HG03060 (cell line): ENCODE measurements at regions not wholly inside any gene's neighbourhood (a gene's known extent, or its start where the extent isn't known, plus 50 kb on each side); places are given as distances from the start of the nearest gene placed in this dataset.
"Not testable (repeated sequence)": the region's sequence is repeated elsewhere in the genome, so short reads cannot be mapped to it uniquely, and the experiment has no call there.

Source experiments
- ATAC-seq: cut with Tn5 transposase; IDR thresholded peaks from one replicate; pipeline ENCODE4 v1.9.1; 2021; ENCODE audit warnings: low read depth, moderate number of reproducible peaks; ENCODE audit not compliant: unreplicated experiment

- ATAC-seq = no peak
Measured at GRCh38 chr12:82625523-82625922, 61.2 kb upstream of the TMTC2 start.

GRCh38 chr12:82627799-82628198 is 58.9 kb upstream of the TMTC2 start:
- no peak for ATAC-seq

- not testable (repeated sequence) for ATAC-seq
Measured at GRCh38 chr12:82634495-82635258, 52.0 kb upstream of the TMTC2 start.

GRCh38 chr12:82635263-82635662 is 51.4 kb upstream of the TMTC2 start:
- ATAC-seq = no peak
